GM18909 (cell line): ENCODE measurements at regions not wholly inside any gene's neighbourhood (a gene's known extent, or its start where the extent isn't known, plus 50 kb on each side); places are given as distances from the start of the nearest gene placed in this dataset.
"Not testable (repeated sequence)": the region's sequence is repeated elsewhere in the genome, so short reads cannot be mapped to it uniquely, and the experiment has no call there.

ENCODE experiments used
- ATAC-seq: cut with Tn5 transposase; IDR thresholded peaks from one replicate; pipeline ENCODE4 v1.9.1; 2021; ENCODE audit warnings: mild to moderate bottlenecking; ENCODE audit not compliant: unreplicated experiment, poor library complexity

DNA sequence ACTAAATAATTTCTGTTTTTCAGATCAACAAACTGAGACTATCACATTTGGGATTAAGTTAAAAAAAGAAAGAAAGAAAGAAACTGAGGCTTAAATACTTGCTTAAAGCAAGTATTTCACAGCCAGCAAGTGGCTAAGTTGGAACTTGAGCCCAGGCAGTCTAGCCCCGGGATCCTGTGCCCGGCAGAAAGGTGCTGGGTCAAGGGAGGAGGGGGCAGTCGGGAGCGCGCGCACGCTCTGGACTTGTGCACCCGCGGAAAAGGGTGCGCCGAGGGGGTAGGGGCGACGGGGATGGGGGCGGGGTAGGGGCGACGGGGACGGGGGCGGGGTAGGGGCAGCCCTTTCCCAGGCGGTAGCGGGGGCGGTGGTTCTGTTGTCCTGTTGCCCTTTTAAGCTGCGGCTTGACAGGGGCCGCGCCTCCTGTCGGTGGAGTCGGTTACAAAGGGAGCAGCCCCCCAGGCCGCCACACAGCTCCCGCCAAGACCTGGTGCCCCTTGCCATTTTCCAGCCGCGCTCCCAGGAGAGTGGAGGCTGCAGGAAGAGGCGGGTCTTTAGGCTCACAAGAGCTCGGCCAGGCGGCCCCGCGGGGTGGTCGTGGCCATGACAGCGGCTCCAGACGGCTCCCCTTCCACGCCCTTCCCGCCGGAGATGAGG lies 60.6 kb downstream of the GOLGA8T start:
- ATAC-seq = not testable (repeated sequence)

DNA sequence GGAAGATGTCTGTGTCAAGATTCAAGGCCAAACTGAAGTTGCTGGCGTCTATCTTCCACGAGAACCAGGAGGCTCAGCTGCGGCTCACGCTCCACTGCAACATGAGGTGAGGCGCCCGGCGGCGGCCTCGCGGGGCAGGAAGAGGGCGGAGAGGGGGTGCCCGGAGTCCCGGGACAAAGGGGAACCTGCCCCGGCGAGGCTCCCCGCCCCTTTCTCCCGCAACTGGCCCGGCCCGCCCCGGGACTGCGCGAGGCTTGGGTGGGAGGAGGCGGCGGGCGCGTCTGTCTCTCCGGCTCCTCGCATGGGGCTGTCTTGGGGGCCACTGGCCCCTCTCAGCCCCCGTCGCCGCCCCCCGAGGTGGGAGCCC lies 61.1 kb downstream of the GOLGA8T start:
- ATAC-seq = not testable (repeated sequence)

DNA sequence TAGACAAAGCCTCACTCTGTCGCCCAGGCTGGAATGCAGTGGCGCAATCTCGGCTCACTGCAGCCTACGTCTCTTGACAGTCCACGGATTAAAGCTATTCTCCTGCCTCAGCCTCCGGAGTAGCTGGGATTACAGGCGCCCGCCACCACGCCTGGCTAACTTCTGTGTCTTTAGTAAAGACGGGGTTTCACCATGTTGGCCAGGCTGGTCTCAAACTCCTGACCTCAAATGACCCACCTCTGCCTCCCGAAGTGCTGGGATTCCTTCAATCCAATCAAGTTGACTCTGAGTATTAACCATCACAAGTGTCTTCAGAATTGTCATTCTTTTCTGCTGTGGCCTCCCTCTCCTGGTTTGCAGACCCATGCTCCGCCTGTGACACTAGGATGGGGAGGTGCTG lies 61.9 kb downstream of the GOLGA8T start:
- not testable (repeated sequence) for ATAC-seq

DNA sequence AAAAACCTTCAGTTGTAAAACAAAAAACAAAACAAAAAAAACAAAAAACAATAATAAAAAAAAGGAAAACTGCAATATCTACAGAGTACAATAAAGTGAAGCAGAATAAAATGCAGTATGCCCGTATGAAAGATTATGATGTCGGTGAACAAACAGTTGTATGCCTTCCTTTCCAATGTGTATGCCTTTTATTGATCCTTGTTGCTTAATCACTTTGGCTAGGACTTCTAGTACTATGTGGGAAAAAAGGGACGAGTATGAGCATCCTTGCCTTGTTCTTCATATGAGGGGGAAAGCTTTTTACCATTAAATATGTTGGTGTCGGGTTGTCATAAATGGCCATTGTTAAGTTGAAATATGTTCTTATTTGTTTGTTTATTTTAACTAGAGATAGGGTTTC lies 66.7 kb downstream of the GOLGA8T start:
- not testable (repeated sequence) for ATAC-seq

DNA sequence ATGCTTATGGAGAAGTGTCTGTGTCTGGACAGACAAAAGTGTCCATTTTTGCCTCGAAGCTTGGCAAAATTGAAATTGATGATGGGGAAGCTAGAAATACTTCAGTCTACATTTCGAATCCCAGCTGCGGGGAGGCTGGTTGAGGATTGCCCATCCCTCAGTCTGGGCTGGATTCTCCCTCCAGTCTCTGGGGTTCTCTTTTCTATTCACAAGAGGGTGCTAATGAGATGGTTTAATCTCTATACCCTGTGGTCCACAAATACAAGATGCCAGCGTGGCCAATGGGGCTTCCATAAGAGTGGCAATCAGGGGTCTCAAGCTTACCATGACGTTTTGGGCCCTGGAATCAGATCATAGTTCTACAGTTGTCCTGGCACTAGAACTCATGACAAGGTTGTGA lies 78.9 kb downstream of the GOLGA8T start:
- not testable (repeated sequence) for ATAC-seq

DNA sequence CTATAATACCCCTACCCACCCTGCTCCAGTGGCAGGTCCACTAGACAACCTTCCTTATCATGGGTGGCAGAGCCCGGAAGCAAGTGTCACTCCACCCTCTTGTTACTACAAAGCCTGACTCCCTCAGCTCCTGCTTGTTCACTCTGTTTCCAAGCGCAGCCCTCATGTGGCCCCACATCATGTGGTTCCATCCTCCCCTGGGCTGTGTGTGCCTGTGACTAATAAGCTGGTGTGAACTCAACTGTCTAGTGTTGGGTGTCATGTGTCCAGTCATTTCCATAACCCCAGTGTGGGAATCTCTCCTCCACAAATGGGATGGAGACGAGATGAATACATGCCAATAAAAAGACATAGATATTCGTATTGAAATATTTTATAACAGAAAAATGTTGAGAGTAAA lies 87.0 kb downstream of the GOLGA8T start:
- ATAC-seq = not testable (repeated sequence)

DNA sequence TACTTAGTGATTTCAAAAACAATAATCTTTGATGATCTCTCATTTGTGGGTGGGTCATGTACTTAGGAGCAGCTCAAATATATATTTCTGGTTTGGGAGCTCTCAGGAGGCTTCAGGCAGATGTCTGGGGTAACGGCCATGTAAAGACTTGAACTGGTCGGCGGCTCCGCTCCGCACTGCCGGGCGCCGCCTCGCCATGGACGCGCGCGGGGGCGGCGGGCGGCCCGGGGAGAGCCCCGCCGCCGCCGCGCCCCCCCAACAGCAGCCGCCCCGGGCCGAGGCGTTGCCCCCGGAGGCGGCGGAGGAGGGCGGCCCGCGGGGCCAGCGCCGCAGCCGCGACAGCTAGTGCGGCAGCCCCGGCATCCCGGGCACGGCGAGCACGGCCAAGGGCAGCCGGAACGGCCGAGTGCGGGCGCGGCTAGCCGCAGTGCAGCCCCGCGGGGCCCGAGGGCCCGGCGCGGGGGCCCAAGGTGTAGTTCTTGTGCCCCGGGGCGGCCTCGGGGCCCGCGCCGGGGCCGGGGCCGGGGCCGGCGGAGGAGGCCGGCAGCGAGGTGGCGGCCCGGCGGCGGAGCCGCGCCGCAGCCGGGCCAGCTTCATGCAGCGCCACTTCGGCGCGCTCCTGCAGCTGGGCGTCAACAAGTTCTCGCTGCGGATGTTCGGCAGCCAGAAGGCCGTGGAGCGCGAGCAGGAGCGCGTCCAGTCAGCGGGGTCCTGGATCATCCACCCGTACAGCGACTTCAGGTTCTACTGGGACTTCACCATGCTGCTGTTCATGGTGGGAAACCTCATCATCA lies 88.1 kb downstream of the GOLGA8T start:
- ATAC-seq = not testable (repeated sequence)

DNA sequence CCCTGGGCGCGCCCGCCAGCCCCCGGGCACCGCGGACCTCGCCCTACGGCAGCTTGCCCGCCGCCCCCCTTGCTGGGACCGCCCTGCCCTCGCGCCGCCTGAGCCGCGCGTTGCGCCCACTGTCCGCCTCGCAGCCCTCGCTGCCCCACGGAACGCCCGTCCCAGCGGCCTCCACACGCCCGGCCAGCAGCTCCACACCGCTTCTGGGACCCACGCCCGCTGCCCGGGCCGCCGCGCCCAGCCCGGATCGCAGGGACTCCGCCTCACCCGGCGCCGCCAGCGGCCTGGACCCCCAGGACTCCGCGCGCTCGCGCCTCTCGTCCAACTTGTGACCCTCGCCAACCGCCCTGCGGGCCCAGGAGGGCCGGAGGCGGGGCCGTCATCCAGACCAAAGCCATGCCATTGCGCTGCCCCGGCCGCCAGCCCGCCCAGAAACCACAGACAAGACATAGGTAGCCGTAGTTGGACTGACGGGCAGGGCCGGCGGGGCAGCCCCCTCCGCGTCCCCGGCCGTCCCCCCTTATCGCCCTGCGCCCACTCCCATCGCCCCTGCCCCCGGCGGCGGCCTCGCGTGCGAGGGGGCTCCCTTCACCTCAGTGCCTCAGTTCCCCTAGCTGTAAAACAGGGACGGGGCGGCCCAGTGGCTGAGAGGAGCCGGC lies 90.5 kb downstream of the GOLGA8T start:
- not testable (repeated sequence) for ATAC-seq

DNA sequence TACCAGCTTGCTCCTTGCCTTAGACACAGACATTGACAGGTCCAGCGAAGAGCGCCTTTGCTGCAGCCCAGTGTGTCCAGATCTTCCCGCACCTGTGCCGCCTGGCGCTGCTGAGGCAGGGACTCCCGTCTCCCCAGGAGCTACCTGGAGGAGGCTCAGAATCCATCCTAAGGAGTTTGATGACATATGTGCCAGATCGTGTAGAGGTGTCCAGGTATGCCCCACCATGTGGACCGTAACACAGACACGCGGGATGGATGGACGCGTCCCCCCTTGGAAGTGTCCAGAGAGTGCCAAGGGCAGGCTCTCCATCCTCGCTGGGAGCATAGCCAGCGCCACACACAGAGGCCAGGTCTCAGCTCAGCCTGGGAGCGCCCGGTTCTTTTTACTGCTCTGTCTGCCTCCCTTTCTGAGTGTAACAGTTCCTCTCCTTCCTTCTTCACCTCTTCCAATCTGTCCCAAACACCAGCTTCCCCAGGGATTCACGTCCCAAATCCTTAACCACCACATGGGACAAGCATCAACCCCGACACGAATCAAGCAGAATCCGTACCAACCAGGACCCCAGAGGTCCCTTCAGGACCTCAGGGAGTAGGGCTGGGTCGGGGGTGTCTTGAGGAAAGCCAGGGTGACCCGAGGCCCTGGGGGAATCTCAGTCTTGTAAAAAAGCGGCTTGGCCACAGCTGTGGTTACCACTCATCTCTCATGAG lies 126.7 kb downstream of the GOLGA8T start:
- ATAC-seq = not testable (repeated sequence)

DNA sequence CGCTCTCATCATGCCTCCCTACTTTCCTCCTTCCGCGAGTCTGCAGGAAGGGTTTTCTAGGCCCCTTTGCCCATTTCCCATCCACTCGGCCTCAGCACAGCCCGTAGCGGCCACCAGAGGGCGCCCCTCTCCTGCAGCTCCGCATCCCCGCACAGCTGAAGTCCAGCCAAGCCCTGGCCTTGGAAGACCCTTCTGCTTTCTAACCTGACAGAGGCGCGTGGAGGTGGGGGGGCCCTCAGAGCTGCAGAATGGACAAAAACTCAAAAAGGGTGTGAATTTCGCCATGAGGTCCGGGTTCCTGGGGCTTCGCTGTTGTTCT lies 127.2 kb downstream of the GOLGA8T start:
- peak; percentile 57 for ATAC-seq

DNA sequence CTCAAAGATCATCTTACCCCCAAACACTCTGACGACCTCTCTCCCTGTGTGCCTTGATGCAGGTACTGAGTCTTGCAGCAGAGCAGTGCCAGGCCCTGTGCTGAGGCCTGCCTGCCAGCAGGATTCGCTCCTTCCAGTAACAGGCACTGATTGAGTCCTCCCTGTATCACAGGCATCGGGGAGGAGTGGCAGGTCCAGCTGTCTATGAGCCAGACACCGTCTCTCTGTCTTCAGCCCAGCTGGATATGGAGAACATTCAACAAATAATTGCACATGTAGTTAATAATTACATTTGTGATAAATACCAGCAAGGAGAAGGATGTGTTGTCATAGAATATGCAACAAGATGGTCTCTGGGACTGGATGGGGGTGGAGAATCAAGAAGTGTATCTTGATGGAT lies 129.1 kb downstream of the GOLGA8T start:
- not testable (repeated sequence) for ATAC-seq

DNA sequence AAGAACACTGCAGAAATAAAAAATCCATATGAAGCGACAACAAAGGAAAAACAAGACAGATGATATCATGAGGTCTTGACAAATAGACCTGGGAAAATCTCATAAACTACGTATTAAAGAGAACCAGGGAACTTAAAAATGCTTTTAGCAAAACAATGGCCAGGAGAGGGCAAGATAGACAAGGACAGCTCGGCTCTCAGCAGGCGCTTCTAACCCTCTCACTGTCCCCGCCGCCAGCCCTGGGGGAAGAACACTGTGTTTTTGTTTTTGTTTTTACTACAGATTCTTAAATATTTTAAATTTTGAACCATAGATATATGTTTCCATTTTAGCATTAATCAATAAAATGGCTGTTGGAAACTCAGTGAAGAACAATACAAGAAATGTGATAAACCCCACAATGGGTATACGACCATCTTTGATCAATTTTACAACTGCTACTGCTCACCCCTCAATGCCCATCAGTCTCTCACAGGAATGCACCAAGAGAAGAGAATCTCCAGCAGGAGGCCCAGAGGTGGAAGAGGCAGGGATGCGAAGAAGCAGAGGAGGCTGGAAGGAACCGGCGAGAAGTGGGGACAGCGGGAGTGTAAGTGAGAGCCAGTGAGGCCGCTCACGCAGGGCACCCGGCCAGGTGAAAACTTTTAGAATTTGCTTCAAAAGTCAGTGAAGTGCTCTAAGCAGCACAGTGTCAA lies 98.0 kb downstream of the CHRFAM7A start:
- not testable (repeated sequence) for ATAC-seq

DNA sequence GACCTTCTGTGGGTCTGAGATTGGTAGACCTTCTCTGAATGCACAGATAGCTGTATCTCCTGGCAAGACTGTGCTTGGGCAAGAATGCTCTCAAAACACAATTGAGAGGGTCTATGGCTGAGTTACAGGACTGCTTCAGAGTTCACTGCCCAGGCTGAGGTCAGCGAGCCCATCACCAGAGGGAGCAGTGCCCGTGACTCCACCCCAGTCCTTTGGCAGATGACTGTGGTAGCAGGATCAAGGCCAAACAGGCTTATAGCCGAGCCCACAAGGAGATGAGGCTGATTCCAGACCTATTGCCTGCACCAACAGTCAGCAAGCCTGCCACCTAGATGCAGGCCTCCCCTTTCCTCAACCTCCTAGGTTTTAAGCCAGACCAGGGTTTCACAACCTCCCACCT lies 89.4 kb downstream of the CHRFAM7A start:
- ATAC-seq = not testable (repeated sequence)
